Erythroblast (primary cell): ENCODE measurements at regions not wholly inside any gene's neighbourhood (a gene's known extent, or its start where the extent isn't known, plus 50 kb on each side); places are given as distances from the start of the nearest gene placed in this dataset.
"Not testable (repeated sequence)": the region's sequence is repeated elsewhere in the genome, so short reads cannot be mapped to it uniquely, and the experiment has no call there.

ENCODE experiments used
- GATA1 ChIP-seq: IDR thresholded peaks from 2 replicates; pipeline ENCODE4 v1.6.1; 2011; ENCODE audit warnings: low read depth, mild to moderate bottlenecking, control low read depth, low read length, moderate library complexity
- POLR2A ChIP-seq: IDR thresholded peaks from 2 replicates; pipeline ENCODE4 v1.6.1; 2011; ENCODE audit warnings: mild to moderate bottlenecking, low read length

DNA sequence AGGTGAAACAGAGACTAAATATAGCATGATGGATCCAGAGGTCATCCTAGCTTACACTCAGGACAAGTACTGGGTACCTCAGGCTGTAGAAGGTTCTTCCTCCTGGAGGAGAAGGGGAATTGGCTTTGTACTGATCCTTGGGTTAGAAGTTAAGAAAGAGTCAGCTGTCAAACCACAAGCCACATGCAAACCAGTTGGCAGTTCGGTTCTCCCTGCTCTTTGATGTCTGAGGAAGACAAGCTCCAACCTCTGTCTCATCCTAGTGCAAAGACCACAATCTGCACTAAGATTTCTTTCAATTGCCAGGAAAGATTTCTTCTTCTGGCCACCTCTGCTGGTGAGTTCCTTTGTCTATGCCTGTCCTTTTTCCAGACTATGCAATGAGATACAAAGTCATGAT lies 203.8 kb downstream of the ATP6V0E2 start:
- not testable (repeated sequence) for TF ChIP-seq POLR2A, GATA1
